ENCODE measurements at regions not wholly inside any gene's neighbourhood (a gene's known extent, or its start where the extent isn't known, plus 50 kb on each side); places are given as distances from the start of the nearest gene placed in this dataset.

- TF ChIP-seq EP300 (IDR thresholded peaks at IDR 0.05): no peak
- TF ChIP-seq CTCF (IDR thresholded peaks at IDR 0.05): no peak
- no peak for TF ChIP-seq POLR2A (IDR thresholded peaks at IDR 0.05)
Observed at GRCh38 chr3:187801152-187801551, 55.9 kb upstream of the BCL6 start.
